ENCODE measurements at regions not wholly inside any gene's neighbourhood (a gene's known extent, or its start where the extent isn't known, plus 50 kb on each side); places are given as distances from the start of the nearest gene placed in this dataset.

DNA sequence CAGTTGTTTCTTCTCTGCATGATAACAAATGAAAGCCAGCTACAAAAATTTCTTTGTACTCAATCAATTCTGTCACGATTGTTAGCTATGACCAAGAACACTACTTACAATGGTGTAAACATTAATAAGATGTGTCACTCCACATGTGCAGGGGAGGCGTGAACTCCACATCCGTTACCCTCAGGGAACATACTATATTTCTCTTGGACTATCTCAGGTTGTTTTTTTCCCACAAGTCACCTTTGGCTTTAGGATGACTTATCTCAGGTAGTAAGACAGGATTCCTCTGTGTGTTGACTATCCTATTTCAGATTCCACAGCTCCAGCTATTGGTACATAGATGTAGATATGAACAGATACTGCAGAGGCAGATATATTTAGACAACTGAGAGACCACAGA is 423.3 kb upstream of the GRM7 start:
- Histone ChIP-seq H3K4me3 (ENCODE audit: low read depth in 1 of 2, low read length in 2 of 2) (no peak overlapping the region), H3K9ac (ENCODE audit: low read depth, low read length) (no peak overlapping the region), H4K20me1 (ENCODE audit: insufficient read depth, low read length) (no peaks in the 10 kb centered on the region), H3K4me2 (ENCODE audit: insufficient read depth, low read length) (no peak overlapping the region), H3K9me3 (ENCODE audit: insufficient read depth, low read length, severe bottlenecking) (no peaks in the 10 kb centered on the region), H2AFZ (ENCODE audit: low read depth, low read length) (no peak overlapping the region), H3K79me2 (ENCODE audit: insufficient read depth, low read length) (no peaks in the 10 kb centered on the region), H3K36me3 (ENCODE audit: insufficient read depth, low read length) (no peaks in the 10 kb centered on the region), H3K27ac (ENCODE audit: low read length) (no peak overlapping the region), H3K4me1 (ENCODE audit: insufficient read depth, low read length) (no peaks in the 10 kb centered on the region), H3K27me3 (ENCODE audit: insufficient read depth, low read length, poor library complexity) (no peaks in the 10 kb centered on the region)
- TF ChIP-seq, protein P1, sequence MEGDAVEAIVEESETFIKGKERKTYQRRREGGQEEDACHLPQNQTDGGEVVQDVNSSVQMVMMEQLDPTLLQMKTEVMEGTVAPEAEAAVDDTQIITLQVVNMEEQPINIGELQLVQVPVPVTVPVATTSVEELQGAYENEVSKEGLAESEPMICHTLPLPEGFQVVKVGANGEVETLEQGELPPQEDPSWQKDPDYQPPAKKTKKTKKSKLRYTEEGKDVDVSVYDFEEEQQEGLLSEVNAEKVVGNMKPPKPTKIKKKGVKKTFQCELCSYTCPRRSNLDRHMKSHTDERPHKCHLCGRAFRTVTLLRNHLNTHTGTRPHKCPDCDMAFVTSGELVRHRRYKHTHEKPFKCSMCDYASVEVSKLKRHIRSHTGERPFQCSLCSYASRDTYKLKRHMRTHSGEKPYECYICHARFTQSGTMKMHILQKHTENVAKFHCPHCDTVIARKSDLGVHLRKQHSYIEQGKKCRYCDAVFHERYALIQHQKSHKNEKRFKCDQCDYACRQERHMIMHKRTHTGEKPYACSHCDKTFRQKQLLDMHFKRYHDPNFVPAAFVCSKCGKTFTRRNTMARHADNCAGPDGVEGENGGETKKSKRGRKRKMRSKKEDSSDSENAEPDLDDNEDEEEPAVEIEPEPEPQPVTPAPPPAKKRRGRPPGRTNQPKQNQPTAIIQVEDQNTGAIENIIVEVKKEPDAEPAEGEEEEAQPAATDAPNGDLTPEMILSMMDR (IDR thresholded peaks at IDR 0.05; ENCODE audit: borderline replicate concordance, extremely low read depth, low read length, poor library complexity, severe bottlenecking) = no peak
- no peak for TF ChIP-seq EZH2 (IDR thresholded peaks at IDR 0.05; ENCODE audit: borderline replicate concordance, low read depth, low read length, severe bottlenecking)
- DNase-seq = no peak
- ATAC-seq (ENCODE audit: insufficient read depth, low read depth) = no peak

DNA sequence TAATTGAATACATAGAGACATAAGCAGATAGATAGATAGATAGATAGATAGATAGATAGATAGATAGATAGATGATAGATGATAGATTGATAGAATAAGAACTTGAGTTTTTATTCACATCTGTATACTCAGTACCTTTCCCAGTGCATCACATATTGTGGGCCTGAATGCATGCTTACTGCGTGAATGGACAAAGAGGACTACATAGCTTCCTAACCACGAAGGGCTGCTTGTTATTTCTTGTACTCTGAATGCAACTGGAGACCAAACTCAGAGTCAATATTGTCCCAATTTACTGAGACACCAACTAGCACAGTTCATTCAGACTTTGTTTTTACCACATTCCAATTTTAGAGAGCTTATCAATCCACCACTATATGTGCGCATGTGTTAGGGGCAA is 422.9 kb upstream of the GRM7 start:
- H3K4me2 ChIP-seq (ENCODE audit: insufficient read depth, low read length) = no peak overlapping the region
- no peaks in the 10 kb centered on the region for H3K27me3 ChIP-seq (ENCODE audit: insufficient read depth, low read length, poor library complexity)
- no peaks in the 10 kb centered on the region for H3K4me1 ChIP-seq (ENCODE audit: insufficient read depth, low read length)
- no peaks in the 10 kb centered on the region for H3K36me3 ChIP-seq (ENCODE audit: insufficient read depth, low read length)
- H2AFZ ChIP-seq (ENCODE audit: low read depth, low read length) = no peak overlapping the region
- H3K4me3 ChIP-seq (ENCODE audit: low read depth in 1 of 2, low read length in 2 of 2) = no peak overlapping the region
- no peaks in the 10 kb centered on the region for H3K9me3 ChIP-seq (ENCODE audit: insufficient read depth, low read length, severe bottlenecking)
- H4K20me1 ChIP-seq (ENCODE audit: insufficient read depth, low read length) = no peaks in the 10 kb centered on the region
- TF ChIP-seq EZH2 (IDR thresholded peaks at IDR 0.05; ENCODE audit: borderline replicate concordance, low read depth, low read length, severe bottlenecking) = no peak
- TF ChIP-seq, protein P1 (IDR thresholded peaks at IDR 0.05; ENCODE audit: borderline replicate concordance, extremely low read depth, low read length, poor library complexity, severe bottlenecking) = no peak
- H3K9ac ChIP-seq (ENCODE audit: low read depth, low read length) = no peak overlapping the region
- no peak for DNase-seq
- no peak overlapping the region for H3K27ac ChIP-seq (ENCODE audit: low read length)
- H3K79me2 ChIP-seq (ENCODE audit: insufficient read depth, low read length) = no peaks in the 10 kb centered on the region
- ATAC-seq (ENCODE audit: insufficient read depth, low read depth) = no peak

DNA sequence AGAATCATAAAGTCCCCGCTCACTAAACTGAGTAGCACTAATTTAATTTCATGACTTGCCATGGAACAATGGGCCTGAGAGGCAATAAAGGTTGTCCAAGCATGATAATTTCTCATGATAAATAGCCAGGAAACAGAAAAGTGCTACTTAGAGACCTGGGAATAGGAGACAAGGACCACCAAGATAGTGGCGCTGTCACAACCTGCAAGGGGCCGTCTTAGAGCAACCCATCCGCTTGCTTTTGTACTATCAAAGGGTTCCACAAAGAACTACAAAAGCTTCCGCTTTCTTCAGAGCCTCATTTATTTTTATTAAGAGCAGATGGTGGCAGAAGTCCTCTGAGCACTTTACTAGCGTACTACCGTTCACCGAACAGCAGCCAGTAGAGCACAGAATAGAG is 421.7 kb upstream of the GRM7 start:
- H3K27ac ChIP-seq (ENCODE audit: low read length) = no peak overlapping the region
- no peak for ATAC-seq (ENCODE audit: insufficient read depth, low read depth)
- DNase-seq = no peak

More for the DNA sequence above, 421.7 kb upstream of the GRM7 start:
- Histone ChIP-seq H3K4me2 (ENCODE audit: insufficient read depth, low read length) (no peak overlapping the region), H3K27me3 (ENCODE audit: insufficient read depth, low read length, poor library complexity) (no peaks in the 10 kb centered on the region), H3K9me3 (ENCODE audit: insufficient read depth, low read length, severe bottlenecking) (no peaks in the 10 kb centered on the region), H3K79me2 (ENCODE audit: insufficient read depth, low read length) (no peaks in the 10 kb centered on the region), H3K4me1 (ENCODE audit: insufficient read depth, low read length) (no peaks in the 10 kb centered on the region), H4K20me1 (ENCODE audit: insufficient read depth, low read length) (no peaks in the 10 kb centered on the region), H3K9ac (ENCODE audit: low read depth, low read length) (no peak overlapping the region), H2AFZ (ENCODE audit: low read depth, low read length) (no peak overlapping the region), H3K36me3 (ENCODE audit: insufficient read depth, low read length) (no peaks in the 10 kb centered on the region), H3K4me3 (ENCODE audit: low read depth in 1 of 2, low read length in 2 of 2) (no peak overlapping the region)
- TF ChIP-seq, protein P1 (IDR thresholded peaks at IDR 0.05; ENCODE audit: borderline replicate concordance, extremely low read depth, low read length, poor library complexity, severe bottlenecking) = no peak
- no peak for TF ChIP-seq EZH2 (IDR thresholded peaks at IDR 0.05; ENCODE audit: borderline replicate concordance, low read depth, low read length, severe bottlenecking)

Measured in DND-41 (cell line).